GM12873 (cell line): ENCODE measurements at regions not wholly inside any gene's neighbourhood (a gene's known extent, or its start where the extent isn't known, plus 50 kb on each side); places are given as distances from the start of the nearest gene placed in this dataset.

ENCODE experiments used
- CTCF ChIP-seq: IDR thresholded peaks from 2 replicates; pipeline ENCODE4 v1.5.1; 2012; ENCODE audit warnings: low read depth, mild to moderate bottlenecking, moderate library complexity, low read length, control low read depth; ENCODE audit not compliant: insufficient read depth; ENCODE audit errors: missing control alignments

GRCh38 chr15:37691911-37692310 is 242.5 kb upstream of the TMCO5A start:
- TF ChIP-seq CTCF: no peak

- no peak for TF ChIP-seq CTCF
Measured at GRCh38 chr15:37693926-37694325, 240.5 kb upstream of the TMCO5A start.

- TF ChIP-seq CTCF: no peak
Measured at GRCh38 chr15:37695719-37696118, 238.7 kb upstream of the TMCO5A start.

- no peak for TF ChIP-seq CTCF
Measured at GRCh38 chr15:37698679-37699078, 235.8 kb upstream of the TMCO5A start.

GRCh38 chr15:37701230-37701629 is 233.2 kb upstream of the TMCO5A start:
- no peak for TF ChIP-seq CTCF

GRCh38 chr15:37709669-37710068 is 224.8 kb upstream of the TMCO5A start:
- TF ChIP-seq CTCF: no peak

GRCh38 chr15:37715101-37715500 is 219.3 kb upstream of the TMCO5A start:
- no peak for TF ChIP-seq CTCF
